TTC549 (cell line): ENCODE measurements at regions not wholly inside any gene's neighbourhood (a gene's known extent, or its start where the extent isn't known, plus 50 kb on each side); places are given as distances from the start of the nearest gene placed in this dataset.

Experiments
- FAIRE-seq: peaks from 2 replicates; lab custom pipeline; 2012; peaks lifted over from hg19 to GRCh38; lab: Jason Lieb, UNC

- FAIRE-seq = no peak
Measured at GRCh38 chr7:88495881-88496725, 189.4 kb upstream of the STEAP4 start.

- no peak for FAIRE-seq
Measured at GRCh38 chr7:88492153-88492552, 185.5 kb upstream of the STEAP4 start.

DNA sequence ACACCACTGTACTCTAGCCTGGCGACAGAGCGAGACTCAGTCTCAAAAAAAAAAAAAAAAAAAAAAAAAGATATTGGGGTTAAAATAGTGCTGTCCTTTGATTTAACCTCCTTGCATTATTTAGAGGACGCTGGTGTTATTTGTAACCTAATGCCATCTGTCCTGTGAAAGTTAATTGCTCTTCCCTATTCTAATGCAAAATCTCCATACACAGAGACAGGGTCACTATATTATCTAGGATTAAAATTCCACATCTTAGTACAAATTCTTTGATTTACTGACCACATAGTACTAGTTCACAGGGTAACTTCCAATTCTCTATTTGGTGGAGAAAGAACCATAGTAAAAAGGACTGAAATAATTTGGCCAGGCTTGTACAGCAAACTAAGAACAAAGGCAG, 184.2 kb upstream of the STEAP4 start:
- FAIRE-seq = no peak

DNA sequence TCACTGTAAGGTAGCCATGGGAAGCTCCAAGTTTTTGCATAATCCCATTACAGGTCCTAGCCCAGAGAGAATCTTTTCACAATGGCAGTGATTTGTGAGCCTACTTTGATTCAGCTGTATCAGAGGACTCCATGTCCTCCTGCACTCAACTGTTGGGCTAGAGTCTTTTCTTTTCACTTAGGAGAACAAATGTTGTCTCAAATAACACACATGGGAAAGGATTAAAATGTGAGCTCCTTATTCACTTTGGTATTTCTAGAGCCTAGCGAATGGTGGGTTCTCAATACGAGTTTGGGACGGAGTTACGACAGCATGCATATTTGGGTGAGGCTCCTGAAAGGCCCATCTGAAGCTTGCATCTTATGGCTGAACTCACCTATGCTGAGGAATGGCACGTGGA, 183.5 kb upstream of the STEAP4 start:
- no peak for FAIRE-seq

GRCh38 chr7:88485821-88486220, 179.1 kb upstream of the STEAP4 start:
- no peak for FAIRE-seq

DNA sequence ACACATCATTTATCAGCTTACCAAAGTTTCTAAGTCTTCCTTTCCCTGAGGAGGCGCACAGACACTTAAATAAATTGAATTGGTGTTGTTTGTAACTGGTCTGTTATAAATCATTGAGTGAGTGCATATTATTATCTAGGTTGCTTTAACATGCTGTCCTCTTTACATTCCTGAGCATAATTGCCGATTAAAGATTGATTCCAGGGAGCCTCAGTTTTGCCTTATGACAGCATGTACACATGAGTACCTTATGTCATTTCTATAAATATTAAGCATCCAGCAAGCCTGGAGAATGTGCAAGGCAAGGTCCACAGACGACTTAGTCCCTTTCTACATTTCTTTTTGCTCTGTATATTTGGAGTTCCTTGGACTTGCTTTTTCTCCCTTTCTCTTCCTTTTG, 177.9 kb upstream of the STEAP4 start:
- FAIRE-seq = no peak

DNA sequence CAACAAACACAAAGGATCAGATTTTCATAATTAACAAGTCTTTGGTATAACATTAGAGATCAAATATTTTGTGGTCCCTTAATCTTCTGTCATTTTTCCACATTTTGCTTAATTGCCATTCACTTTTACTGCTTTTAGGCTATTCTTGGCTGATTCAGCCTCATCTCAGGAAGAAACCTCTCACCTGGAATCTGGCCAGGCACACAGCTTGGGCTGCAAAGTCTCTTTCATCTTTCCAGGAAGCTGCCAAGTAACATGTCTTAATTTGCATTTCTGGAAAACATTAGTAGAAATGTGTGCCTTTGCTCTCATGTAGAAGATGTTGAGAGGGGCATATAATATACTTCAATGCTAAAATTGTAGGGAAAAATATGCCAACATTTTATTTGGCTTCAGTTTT, 174.2 kb upstream of the STEAP4 start:
- FAIRE-seq = no peak

GRCh38 chr7:88480271-88480670, 173.6 kb upstream of the STEAP4 start:
- FAIRE-seq = no peak

GRCh38 chr7:88477976-88478375, 171.3 kb upstream of the STEAP4 start:
- no peak for FAIRE-seq

DNA sequence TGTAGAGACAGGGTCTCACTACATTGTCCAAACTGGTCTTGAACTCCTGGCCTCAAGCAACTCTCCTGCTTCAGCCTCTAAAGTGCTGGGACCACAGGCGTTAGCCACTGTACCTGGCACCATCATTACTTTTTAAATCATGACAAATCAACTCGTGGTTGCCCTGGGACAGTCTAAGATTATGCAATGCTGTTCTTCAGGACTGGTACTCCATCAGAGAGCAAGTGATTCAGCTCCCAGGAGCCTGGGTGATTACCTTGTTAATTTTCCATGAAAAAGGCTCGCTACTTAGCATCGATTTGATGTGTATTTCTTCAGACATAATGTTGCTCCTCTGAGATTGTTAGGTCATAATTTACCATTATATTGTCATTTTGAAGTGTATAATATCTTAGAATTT, 158.9 kb upstream of the STEAP4 start:
- no peak for FAIRE-seq

- no peak for FAIRE-seq
Measured at GRCh38 chr7:88462799-88463198, 156.1 kb upstream of the STEAP4 start.

DNA sequence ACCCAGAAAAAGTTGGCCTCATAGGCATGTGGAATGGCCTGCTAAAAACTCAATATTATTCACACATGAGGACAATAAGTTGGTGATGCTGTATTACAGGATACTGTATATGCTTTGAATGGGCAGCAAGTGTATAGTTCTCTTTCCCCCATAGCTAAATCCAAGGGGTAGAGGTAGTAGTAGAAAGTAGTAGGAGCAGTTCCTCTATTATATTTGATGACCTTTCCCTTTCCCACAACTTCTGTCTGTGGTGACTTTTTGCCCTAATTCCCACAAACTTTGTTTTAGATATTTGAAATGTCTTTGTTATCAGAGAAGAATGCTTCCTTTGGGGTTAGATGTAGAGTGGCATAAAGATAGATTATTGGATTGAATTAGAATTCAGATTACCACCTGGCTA, 154.0 kb upstream of the STEAP4 start:
- FAIRE-seq = no peak

DNA sequence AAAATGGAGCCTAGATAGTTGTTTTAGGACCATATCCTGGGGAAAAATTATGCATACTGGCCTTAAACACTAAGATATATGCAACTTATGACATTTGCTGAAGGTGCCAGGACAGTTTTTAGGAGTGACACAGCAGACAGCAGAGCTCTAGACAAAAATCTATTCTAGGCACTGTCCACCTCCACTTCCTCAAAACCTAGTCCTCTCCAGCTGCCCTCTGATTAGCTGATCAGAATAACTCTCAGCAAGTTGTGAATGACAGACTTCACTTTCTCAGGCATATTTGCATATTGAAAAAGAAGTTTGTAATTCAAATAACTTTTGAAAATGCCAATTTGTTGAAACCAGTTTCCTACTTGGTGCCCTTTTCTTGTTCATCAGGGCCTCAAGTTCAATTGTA, 152.3 kb upstream of the STEAP4 start:
- FAIRE-seq = no peak

DNA sequence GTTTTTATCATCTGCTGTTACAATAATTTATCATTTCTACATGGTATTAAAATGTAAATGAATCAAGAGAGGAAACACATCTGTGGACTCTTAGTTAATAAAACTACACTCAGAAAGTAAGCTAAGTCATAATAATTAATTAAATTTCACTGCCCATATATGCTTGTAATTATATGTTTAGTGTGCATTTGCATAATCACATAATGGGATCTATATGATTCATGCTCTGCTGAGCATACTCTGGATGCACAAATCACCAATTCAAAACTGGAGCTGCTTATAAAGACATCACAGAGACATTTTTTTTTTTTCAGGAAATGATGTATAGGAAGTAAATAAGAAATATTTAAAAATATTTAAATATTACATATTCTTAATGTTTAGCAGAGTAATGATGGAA, 151.6 kb upstream of the STEAP4 start:
- FAIRE-seq = no peak

GRCh38 chr7:88457320-88457719, 150.6 kb upstream of the STEAP4 start:
- no peak for FAIRE-seq

DNA sequence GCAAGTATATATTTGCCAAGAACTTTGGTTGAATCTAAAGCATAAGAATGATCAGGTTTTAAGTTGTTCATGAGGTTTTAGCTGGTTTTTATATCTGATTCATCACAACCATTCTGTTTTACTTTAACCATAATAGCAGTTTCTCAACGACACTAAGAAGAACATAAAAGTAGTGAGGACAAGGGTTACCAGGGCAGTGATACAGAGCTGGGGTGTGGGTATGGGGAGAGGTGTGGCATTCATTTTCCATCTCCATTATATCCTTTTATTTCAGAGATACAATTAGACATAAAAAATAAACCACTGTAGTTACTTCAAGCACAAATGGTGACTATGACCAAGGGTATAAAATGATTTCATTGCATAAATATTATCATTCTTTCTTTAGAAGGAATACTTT, 149.8 kb upstream of the STEAP4 start:
- FAIRE-seq = no peak

DNA sequence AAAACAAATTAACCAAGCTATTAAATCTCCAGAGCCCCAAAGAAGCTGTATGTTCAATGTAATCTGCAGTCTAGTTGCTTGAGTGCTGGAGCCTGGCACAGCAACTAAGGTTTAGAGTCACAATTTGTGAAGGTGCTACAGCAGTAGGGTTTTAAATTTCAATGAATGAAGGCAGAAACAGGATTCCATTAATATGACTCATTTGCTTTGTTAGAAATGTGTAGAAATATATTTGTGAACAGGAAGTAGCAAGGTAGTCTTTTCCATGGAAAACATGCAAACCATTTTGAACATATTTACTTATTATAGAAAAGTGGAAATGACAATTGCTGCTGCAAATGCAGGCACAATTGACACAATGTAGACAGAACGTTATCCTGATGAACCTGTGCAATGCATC, 149.0 kb upstream of the STEAP4 start:
- FAIRE-seq = no peak

GRCh38 chr7:88452646-88453045, 146.0 kb upstream of the STEAP4 start:
- FAIRE-seq = no peak

GRCh38 chr7:88450874-88451273, 144.2 kb upstream of the STEAP4 start:
- FAIRE-seq = no peak

DNA sequence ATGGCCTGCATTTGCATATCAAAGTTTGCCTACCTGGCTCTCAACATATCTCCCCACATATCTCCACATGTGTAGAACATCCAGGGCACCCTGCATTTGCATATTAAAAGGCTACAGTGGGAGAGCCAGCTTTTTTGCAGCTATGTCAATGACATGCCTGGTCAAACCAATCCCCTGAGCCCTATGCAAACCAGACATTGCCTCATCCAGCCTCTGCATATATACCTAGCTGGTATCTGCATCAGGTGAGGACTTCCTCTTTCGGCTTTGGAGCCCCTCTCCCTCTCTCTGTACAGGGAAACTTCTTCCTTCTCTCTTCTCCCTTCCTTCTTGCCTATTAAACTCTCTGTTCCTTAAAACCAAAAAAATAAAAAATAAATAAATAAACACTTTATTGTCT, 142.7 kb upstream of the STEAP4 start:
- FAIRE-seq = no peak

GRCh38 chr7:88442413-88442812, 135.7 kb upstream of the STEAP4 start:
- no peak for FAIRE-seq

DNA sequence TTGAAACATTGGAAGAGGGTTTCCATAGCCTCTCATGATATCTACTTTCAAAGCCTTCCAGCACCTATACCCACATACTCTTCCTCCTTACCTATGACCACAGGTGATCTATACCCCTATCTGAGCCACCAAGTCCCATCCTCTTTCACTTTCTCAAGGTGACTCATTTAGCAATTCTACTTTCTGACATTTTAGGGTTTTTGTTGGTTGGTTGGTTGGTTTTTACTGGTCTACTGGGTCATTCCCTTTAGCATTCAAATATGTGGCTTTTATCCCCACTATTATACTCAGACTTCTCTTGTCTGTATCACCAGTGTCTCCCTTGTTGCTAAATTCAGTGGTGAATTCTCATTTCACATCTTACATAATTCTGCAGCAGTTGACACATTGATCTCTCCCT, 130.4 kb upstream of the STEAP4 start:
- no peak for FAIRE-seq

- no peak for FAIRE-seq
Measured at GRCh38 chr7:88432301-88432700, 125.6 kb upstream of the STEAP4 start.

- FAIRE-seq = no peak
Measured at GRCh38 chr7:88431882-88432281, 125.2 kb upstream of the STEAP4 start.

GRCh38 chr7:88429382-88429781, 122.7 kb upstream of the STEAP4 start:
- no peak for FAIRE-seq
